H1 (cell line): ENCODE measurements at regions not wholly inside any gene's neighbourhood (a gene's known extent, or its start where the extent isn't known, plus 50 kb on each side); places are given as distances from the start of the nearest gene placed in this dataset.

Experiments used
- CTCF ChIA-PET: fragments of 300-600 bp; sonication (Branson Sonifier 250); formaldehyde crosslinking; loops from one replicate; lab custom pipeline; 2021; ENCODE audit not compliant: partially characterized antibody; lab: Charles Lee
- POLR2A ChIA-PET: fragments of 300-600 bp; sonication (Branson Sonifier 250); formaldehyde crosslinking; loops from one replicate; lab custom pipeline; 2021; ENCODE audit warnings: inconsistent platforms; ENCODE audit not compliant: partially characterized antibody; lab: Charles Lee
- DNase-seq, 2 experiments: peaks; one replicate each; pipeline versions ENCODE4 v3.0.0 to v3.0.0-alpha.2; 2010 to 2022; ENCODE audit warnings: low spot score in 2 of 2, low read depth in 1 of 2, mixed read lengths in 1 of 2
- FAIRE-seq: peaks from 2 replicates; lab custom pipeline; 2011; peaks lifted over from hg19 to GRCh38; lab: Jason Lieb, UNC
- H2AFZ ChIP-seq: 2 replicates; pipeline ENCODE4 v1.8.1; 2012; ENCODE audit warnings: low read length, inconsistent platforms
- H2AK5ac ChIP-seq: 2 replicates; pipeline ENCODE4 v1.6.1; 2013; ENCODE audit warnings: low read depth, low read length
- H2BK120ac ChIP-seq: replicated peaks from 2 replicates; pipeline ENCODE3; 2013; ENCODE audit warnings: low read depth, low read length, inconsistent platforms
- H2BK12ac ChIP-seq: 2 replicates; pipeline ENCODE4 v1.6.1; 2013; ENCODE audit warnings: low read depth, low read length
- H2BK15ac ChIP-seq: 2 replicates; pipeline ENCODE4 v1.6.1; 2013; ENCODE audit warnings: low read length
- H2BK20ac ChIP-seq: 2 replicates; pipeline ENCODE4 v1.6.1; 2013; ENCODE audit warnings: low read length
- H2BK5ac ChIP-seq: 2 replicates; pipeline ENCODE4 v1.6.1; 2013; ENCODE audit warnings: low read depth, low read length
- H3K14ac ChIP-seq: 2 replicates; pipeline ENCODE4 v1.6.1; 2013; ENCODE audit warnings: inconsistent platforms; ENCODE audit not compliant: insufficient read length
- H3K18ac ChIP-seq: 2 replicates; pipeline ENCODE4 v1.6.1; 2013; ENCODE audit warnings: low read length; ENCODE audit errors: extremely low read depth
- H3K23ac ChIP-seq: 2 replicates; pipeline ENCODE4 v1.6.1; 2013; ENCODE audit warnings: inconsistent platforms; ENCODE audit not compliant: insufficient read length
- H3K23me2 ChIP-seq: 2 replicates; pipeline ENCODE4 v1.6.1; 2013; ENCODE audit warnings: low read depth, low read length
- H3K27ac ChIP-seq: 2 replicates; pipeline ENCODE4 v1.6.1; 2011; ENCODE audit warnings: low read depth, low read length, inconsistent platforms
- H3K27me3 ChIP-seq, 4 experiments: replicated peaks in 1 of 4; 1 replicate in 1 of 4; 2 replicates in 3 of 4; pipeline versions ENCODE4 v1.6.1 to v1.8.1; 2011 to 2013; ENCODE audit warnings: low read length in 3 of 4, mild to moderate bottlenecking in 3 of 4, inconsistent platforms in 2 of 4, mixed read lengths in 2 of 4, moderate library complexity in 1 of 4; ENCODE audit not compliant: control insufficient read depth in 3 of 4, insufficient read depth in 3 of 4; ENCODE audit errors: extremely low read depth in 1 of 4
- H3K36me3 ChIP-seq, 4 experiments: 2 replicates each; pipeline versions ENCODE4 v1.6.1 to v1.8.1; 2011 to 2013; ENCODE audit warnings: mild to moderate bottlenecking in 4 of 4, low read length in 3 of 4, moderate library complexity in 2 of 4, control low read depth in 1 of 4, inconsistent platforms in 1 of 4; ENCODE audit not compliant: insufficient read depth in 4 of 4, control insufficient read depth in 2 of 4
- H3K4ac ChIP-seq: replicated peaks from 2 replicates; pipeline ENCODE3; 2013; ENCODE audit warnings: low read length, low read depth, mixed read lengths, inconsistent platforms; ENCODE audit not compliant: insufficient read length
- H3K4me1 ChIP-seq, 4 experiments: replicated peaks in 1 of 4; 1 replicate in 1 of 4; 2 replicates in 3 of 4; pipeline versions ENCODE4 v1.6.1 to v1.8.1; 2011 to 2013; ENCODE audit warnings: low read length in 3 of 4, inconsistent platforms in 2 of 4, mixed read lengths in 1 of 4; ENCODE audit not compliant: insufficient read depth in 4 of 4, control insufficient read depth in 3 of 4
- H3K4me2 ChIP-seq, 2 experiments: 2 replicates each; pipeline versions ENCODE4 v1.6.1 to v1.8.1; 2011 to 2013; ENCODE audit warnings: low read depth in 2 of 2, low read length in 2 of 2, control low read depth in 1 of 2, inconsistent platforms in 1 of 2, mild to moderate bottlenecking in 1 of 2; ENCODE audit not compliant: insufficient read depth in 1 of 2
- H3K4me3 ChIP-seq, 4 experiments: fragments of 200-600, 300-600 bp in 1 of 4; sonication (generic), shearing (Covaris generic), sonication (Bioruptor Twin) in 1 of 4; 2 replicates each; pipeline versions ENCODE4 v1.5.1 to v1.8.1; 2011 to 2016; ENCODE audit warnings: low read length in 4 of 4, low read depth in 3 of 4, control low read depth in 2 of 4, inconsistent platforms in 2 of 4, mild to moderate bottlenecking in 2 of 4, mixed read lengths in 1 of 4, moderate library complexity in 1 of 4; ENCODE audit not compliant: insufficient read depth in 2 of 4; ENCODE audit errors: extremely low read depth in 1 of 4
- H3K56ac ChIP-seq: replicated peaks from 2 replicates; pipeline ENCODE3; 2013; ENCODE audit warnings: low read depth, mild to moderate bottlenecking, mixed read lengths, low read length, inconsistent platforms; ENCODE audit not compliant: insufficient read length
- H3K79me1 ChIP-seq: 2 replicates; pipeline ENCODE4 v1.6.1; 2013; ENCODE audit warnings: low read depth, low read length, control low read depth
- H3K79me2 ChIP-seq, 2 experiments: 2 replicates each; pipeline versions ENCODE4 v1.6.1 to v1.8.1; 2012 to 2013; ENCODE audit warnings: low read length in 2 of 2, mild to moderate bottlenecking in 2 of 2, inconsistent platforms in 1 of 2; ENCODE audit not compliant: insufficient read depth in 2 of 2, control insufficient read depth in 1 of 2
- H3K9ac ChIP-seq, 4 experiments: replicated peaks in 1 of 4; 1 replicate in 1 of 4; 2 replicates in 3 of 4; pipeline versions ENCODE4 v1.6.1 to v1.8.1; 2011 to 2013; ENCODE audit warnings: low read depth in 3 of 4, low read length in 3 of 4, control low read depth in 2 of 4, mild to moderate bottlenecking in 2 of 4, moderate library complexity in 2 of 4, inconsistent platforms in 1 of 4; ENCODE audit errors: extremely low read depth in 1 of 4
- H3K9me3 ChIP-seq, 2 experiments: 2 replicates each; pipeline versions ENCODE4 v1.6.1 to v1.8.1; 2012 to 2013; ENCODE audit warnings: mild to moderate bottlenecking in 2 of 2, moderate library complexity in 2 of 2, control low read depth in 1 of 2, inconsistent platforms in 1 of 2, low read depth in 1 of 2, low read length in 1 of 2, mixed read lengths in 1 of 2; ENCODE audit not compliant: insufficient read depth in 2 of 2
- H4K20me1 ChIP-seq, 2 experiments: replicated peaks in 1 of 2; 2 replicates each; pipeline versions ENCODE3 to v1.8.1; 2011 to 2013; ENCODE audit warnings: inconsistent platforms in 2 of 2, low read length in 2 of 2, mild to moderate bottlenecking in 1 of 2; ENCODE audit not compliant: insufficient read depth in 2 of 2, control insufficient read depth in 1 of 2
- H4K5ac ChIP-seq: 2 replicates; pipeline ENCODE4 v1.6.1; 2013; ENCODE audit warnings: low read length, low read depth, mixed read lengths, inconsistent platforms; ENCODE audit not compliant: insufficient read length
- H4K8ac ChIP-seq: 2 replicates; pipeline ENCODE4 v1.8.0; 2013; ENCODE audit warnings: mild to moderate bottlenecking, moderate library complexity, low read length, inconsistent platforms; ENCODE audit not compliant: insufficient read depth; ENCODE audit errors: extremely low read depth
- H4K91ac ChIP-seq: replicated peaks from 2 replicates; pipeline ENCODE3; 2013; ENCODE audit warnings: low read length, mixed read lengths, inconsistent platforms; ENCODE audit not compliant: insufficient read length
- ASH2L ChIP-seq: fragments of 200-600, 300-600 bp; sonication (generic); IDR thresholded peaks from one replicate; pipeline ENCODE4 v1.7.1; 2017; ENCODE audit warnings: low read length
- BCL11A ChIP-seq, 2 experiments: IDR thresholded peaks; one replicate each; pipeline ENCODE4 v1.6.1; 2011; ENCODE audit warnings: low read depth in 2 of 2, low read length in 2 of 2, mild to moderate bottlenecking in 2 of 2
- CEBPB ChIP-seq: IDR thresholded peaks from 2 replicates; pipeline ENCODE4 v1.6.1; 2012; ENCODE audit warnings: low read depth, low read length
- CREB1 ChIP-seq: IDR thresholded peaks from 2 replicates; pipeline ENCODE4 v1.6.1; 2012; ENCODE audit warnings: inconsistent platforms
- CTBP2 ChIP-seq: IDR thresholded peaks from 2 replicates; pipeline ENCODE4 v1.7.0; 2011; ENCODE audit warnings: borderline replicate concordance, mild to moderate bottlenecking, moderate library complexity, mixed read lengths, low read length; ENCODE audit not compliant: insufficient read depth, insufficient read length
- FOSL1 ChIP-seq: IDR thresholded peaks from 2 replicates; pipeline ENCODE4 v1.6.1; 2011; ENCODE audit warnings: mild to moderate bottlenecking, low read depth, low read length, moderate library complexity; ENCODE audit not compliant: insufficient read depth
- TAF7 ChIP-seq: optimal IDR thresholded peaks from 2 replicates; pipeline ENCODE3; 2011; ENCODE audit warnings: low read depth, mild to moderate bottlenecking, inconsistent platforms, low read length, moderate library complexity, borderline replicate concordance
- WGBS, 2 experiments: shearing (Covaris generic) in 1 of 2; methylation state at CpG; one replicate each; pipeline versions ENCODE4 v1.1.6 to v1.1.7; 2013 to 2015; ENCODE audit warnings: low lambda C conversion rate in 2 of 2, mixed read lengths in 2 of 2, inconsistent platforms in 1 of 2, low coverage in 1 of 2, missing lambda C conversion rate in 1 of 2; ENCODE audit not compliant: insufficient replicate concordance in 2 of 2, insufficient coverage in 1 of 2, insufficient read length in 1 of 2; ENCODE audit errors: extremely low coverage in 1 of 2, missing lambda C conversion rate in 1 of 2; 5-methylcytosine and 5-hydroxymethylcytosine counted together

DNA sequence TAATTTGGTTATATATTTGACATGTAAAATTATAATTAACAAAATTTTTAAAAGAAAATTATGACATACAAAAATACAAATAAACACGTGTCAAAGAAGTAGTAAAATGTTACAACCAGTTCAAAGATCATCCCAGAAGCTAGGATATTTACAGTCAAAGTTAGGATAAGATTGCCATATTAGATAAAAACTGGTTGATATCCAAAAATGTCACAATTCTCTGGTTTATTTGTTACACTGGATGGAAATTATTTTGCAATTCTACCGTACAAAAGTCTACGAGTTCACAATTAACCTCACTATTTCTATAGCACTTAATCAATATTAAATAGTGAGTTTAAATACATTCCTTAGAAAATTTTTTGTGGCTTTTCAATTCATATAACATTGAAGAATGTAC, 673.8 kb downstream of the GBE1 start:
- Histone ChIP-seq H4K91ac (no peak overlapping the region), H3K27me3 (no peaks in the 10 kb centered on the region), H3K56ac (no peak overlapping the region), H2BK15ac (no peak overlapping the region), H3K4me2 (no peak overlapping the region), H3K79me2 (no peaks in the 10 kb centered on the region), H2AFZ (no peak overlapping the region), H3K36me3 (no peaks in the 10 kb centered on the region), H3K23me2 (no peaks in the 10 kb centered on the region), H2AK5ac (no peak overlapping the region), H3K23ac (no peak overlapping the region), H3K4me1 (no peaks in the 10 kb centered on the region), H2BK20ac (no peak overlapping the region), H4K8ac (no peak overlapping the region), H4K5ac (no peak overlapping the region), H2BK5ac (no peak overlapping the region), H3K27ac (no peak overlapping the region), H3K14ac (no peak overlapping the region), H3K18ac (no peak overlapping the region), H3K9me3 (peaks cover 8 to 17% of the 10 kb centered on the region in 2 experiments; a peak in 3 of 4 replicates), H3K9ac (no peak overlapping the region), H3K4ac (no peak overlapping the region), H4K20me1 (no peaks in the 10 kb centered on the region), H3K79me1 (no peaks in the 10 kb centered on the region), H2BK120ac (no peak overlapping the region), H2BK12ac (no peak overlapping the region), H3K4me3 (no peak overlapping the region)
- TF ChIP-seq CREB1 (no peak), BCL11A (IDR thresholded peaks at IDR 0.05; ENCODE audit: low read depth in 2 of 2, low read length in 2 of 2) (no peak), TAF7 (no peak), CTBP2 (no peak), CEBPB (no peak), ASH2L (no peak), FOSL1 (no peak)
- FAIRE-seq (no peak), DNase-seq (no peak)
- WGBS, 2 experiments: 94% methylated on average over 3 of the region's 3 CpGs; no CpG with 5 or more reads in 1 of the 2 experiments
- CTCF ChIA-PET: no interaction called here
- POLR2A ChIA-PET: no interaction called here
